ENCODE measurements at regions not wholly inside any gene's neighbourhood (a gene's known extent, or its start where the extent isn't known, plus 50 kb on each side); places are given as distances from the start of the nearest gene placed in this dataset.

GRCh38 chr2:204051984-204052556, 115.5 kb downstream of the ICOS start:
- no peak overlapping the region for H3K27ac Mint-ChIP-seq (ENCODE audit: unreplicated experiment)
- no peaks in the 10 kb centered on the region for H3K36me3 Mint-ChIP-seq (ENCODE audit: insufficient read depth, unreplicated experiment)
- intact Hi-C loops (cut with micrococcal nuclease; ENCODE audit: unreplicated experiment), result loop anchor here (5.0 kb wide), 1 partner anchor 125 kb away; no protein-coding TSS in a partner anchor
- CTCF ChIA-PET, result interaction anchor here (1.1 kb wide), 1 partner anchor 40 kb away, joined by 3 read pairs; no protein-coding TSS in a partner anchor
- no peak for TF ChIP-seq CTCF (IDR thresholded peaks at IDR 0.05; ENCODE audit: unreplicated experiment)
- no peaks in the 10 kb centered on the region for H3K4me1 Mint-ChIP-seq (ENCODE audit: low read depth, unreplicated experiment)
- H3K4me3 Mint-ChIP-seq (ENCODE audit: low read depth, unreplicated experiment), result no peak overlapping the region
- BruUV-seq (replicated peaks), result no TSS peak
- H3K9me3 Mint-ChIP-seq (ENCODE audit: low read depth, unreplicated experiment), result no peaks in the 10 kb centered on the region
- peaks cover 77% of the 10 kb centered on the region for H3K27me3 Mint-ChIP-seq (ENCODE audit: unreplicated experiment)
- no peak for DNase-seq

DNA sequence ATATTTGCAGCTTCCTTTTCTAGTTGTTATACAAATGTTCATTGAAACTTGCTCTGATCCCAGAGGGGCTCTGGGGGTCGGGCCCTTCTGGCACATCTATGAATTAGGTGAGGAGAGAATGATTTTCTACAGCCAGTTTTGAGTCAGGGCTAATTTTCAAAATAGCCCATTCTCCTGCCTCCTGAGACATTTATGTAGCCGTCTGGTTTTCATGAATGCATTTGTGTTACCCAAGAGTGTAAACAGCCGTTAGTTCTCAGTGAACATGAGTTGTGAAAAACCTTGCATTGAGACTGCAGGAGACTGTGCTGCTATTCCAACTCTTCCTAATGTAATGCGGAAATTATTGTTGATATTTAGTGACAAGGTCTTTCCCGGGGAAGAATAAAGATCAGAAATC, 122.5 kb downstream of the ICOS start:
- CTCF ChIA-PET, result no interaction called here
- no peak overlapping the region for H3K4me3 Mint-ChIP-seq (ENCODE audit: low read depth, unreplicated experiment)
- BruUV-seq (replicated peaks), result no TSS peak
- H3K27ac Mint-ChIP-seq (ENCODE audit: unreplicated experiment), result no peak overlapping the region
- no peaks in the 10 kb centered on the region for H3K4me1 Mint-ChIP-seq (ENCODE audit: low read depth, unreplicated experiment)
- intact Hi-C loops (cut with micrococcal nuclease; ENCODE audit: unreplicated experiment), result no loop called here
- no peaks in the 10 kb centered on the region for H3K9me3 Mint-ChIP-seq (ENCODE audit: low read depth, unreplicated experiment)
- H3K27me3 Mint-ChIP-seq (ENCODE audit: unreplicated experiment), result peaks cover 35% of the 10 kb centered on the region
- DNase-seq, result no peak
- H3K36me3 Mint-ChIP-seq (ENCODE audit: insufficient read depth, unreplicated experiment), result no peaks in the 10 kb centered on the region
- no peak for TF ChIP-seq CTCF (IDR thresholded peaks at IDR 0.05; ENCODE audit: unreplicated experiment)

GRCh38 chr2:204060841-204061240, 124.3 kb downstream of the ICOS start:
- Mint-ChIP-seq H3K27me3 (ENCODE audit: unreplicated experiment) (peaks cover 22% of the 10 kb centered on the region), H3K4me1 (ENCODE audit: low read depth, unreplicated experiment) (no peaks in the 10 kb centered on the region)

GRCh38 chr2:204061241-204061640, 124.7 kb downstream of the ICOS start:
- Mint-ChIP-seq H3K36me3 (ENCODE audit: insufficient read depth, unreplicated experiment) (no peaks in the 10 kb centered on the region), H3K27me3 (ENCODE audit: unreplicated experiment) (peaks cover 22% of the 10 kb centered on the region), H3K4me3 (ENCODE audit: low read depth, unreplicated experiment) (no peak overlapping the region), H3K27ac (ENCODE audit: unreplicated experiment) (no peak overlapping the region), H3K9me3 (ENCODE audit: low read depth, unreplicated experiment) (no peaks in the 10 kb centered on the region), H3K4me1 (ENCODE audit: low read depth, unreplicated experiment) (no peaks in the 10 kb centered on the region)
- TF ChIP-seq CTCF (IDR thresholded peaks at IDR 0.05; ENCODE audit: unreplicated experiment), result no peak
- CTCF ChIA-PET, result no interaction called here
- intact Hi-C loops (cut with micrococcal nuclease; ENCODE audit: unreplicated experiment), result no loop called here
- no peak for DNase-seq
- no TSS peak for BruUV-seq (replicated peaks)

More at GRCh38 chr2:204060841-204061240, 124.3 kb downstream of the ICOS start:
- CTCF ChIA-PET, result no interaction called here
- BruUV-seq (replicated peaks), result no TSS peak
- DNase-seq, result no peak
- intact Hi-C loops (cut with micrococcal nuclease; ENCODE audit: unreplicated experiment), result no loop called here
- Mint-ChIP-seq H3K27ac (ENCODE audit: unreplicated experiment) (no peak overlapping the region), H3K36me3 (ENCODE audit: insufficient read depth, unreplicated experiment) (no peaks in the 10 kb centered on the region), H3K4me3 (ENCODE audit: low read depth, unreplicated experiment) (no peak overlapping the region), H3K9me3 (ENCODE audit: low read depth, unreplicated experiment) (no peaks in the 10 kb centered on the region)
- no peak for TF ChIP-seq CTCF (IDR thresholded peaks at IDR 0.05; ENCODE audit: unreplicated experiment)
